Cardiac fibroblast (primary cell): ENCODE measurements at regions not wholly inside any gene's neighbourhood (a gene's known extent, or its start where the extent isn't known, plus 50 kb on each side); places are given as distances from the start of the nearest gene placed in this dataset.
"Not testable (repeated sequence)": the region's sequence is repeated elsewhere in the genome, so short reads cannot be mapped to it uniquely, and the experiment has no call there.

Experiments
- DNase-seq, 2 donors: peaks; one replicate each; pipeline versions ENCODE4 v3.0.0 to v3.0.0-alpha.2; 2010; ENCODE audit warnings: low read depth in 2 of 2
- H3K4me3 ChIP-seq, 2 donors: replicated peaks in 1 of 2; 1 replicate in 1 of 2; 2 replicates in 1 of 2; pipeline ENCODE4 v1.5.1; 2011; ENCODE audit warnings: low read depth in 2 of 2, low read length in 2 of 2, mild to moderate bottlenecking in 2 of 2, moderate library complexity in 1 of 2

- DNase-seq, H3K4me3 ChIP-seq: not testable (repeated sequence)
Observed at GRCh38 chr1:120288814-120289600, 112.7 kb upstream of the SEC22B start.

DNA sequence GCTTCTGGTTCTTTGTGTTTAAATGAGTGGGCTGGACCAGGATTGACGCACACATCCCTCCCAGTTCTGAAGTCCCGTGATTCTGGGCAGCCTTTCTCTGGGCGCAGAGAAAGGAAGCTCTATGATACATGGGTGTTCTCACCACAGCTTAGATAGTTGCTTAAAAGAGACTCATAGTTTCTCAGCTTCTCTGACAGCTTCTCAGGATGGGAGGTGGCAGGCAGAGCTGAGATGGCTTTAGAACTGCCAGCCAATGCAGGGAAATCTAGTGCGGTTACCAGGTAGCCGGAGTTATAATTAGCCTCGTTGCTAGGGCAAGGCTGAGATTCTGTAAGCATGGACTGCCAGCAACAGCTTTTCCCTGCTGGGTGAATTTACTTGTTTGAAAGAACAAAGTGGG, 111.8 kb upstream of the SEC22B start:
- not testable (repeated sequence) for H3K4me3 ChIP-seq

GRCh38 chr1:120282744-120283464, 106.6 kb upstream of the SEC22B start:
- not testable (repeated sequence) for DNase-seq, H3K4me3 ChIP-seq

More for the DNA sequence above, 111.8 kb upstream of the SEC22B start:
- DNase-seq: not testable (repeated sequence)

GRCh38 chr1:120278259-120278610, 101.9 kb upstream of the SEC22B start:
- H3K4me3 ChIP-seq, DNase-seq: not testable (repeated sequence)

DNA sequence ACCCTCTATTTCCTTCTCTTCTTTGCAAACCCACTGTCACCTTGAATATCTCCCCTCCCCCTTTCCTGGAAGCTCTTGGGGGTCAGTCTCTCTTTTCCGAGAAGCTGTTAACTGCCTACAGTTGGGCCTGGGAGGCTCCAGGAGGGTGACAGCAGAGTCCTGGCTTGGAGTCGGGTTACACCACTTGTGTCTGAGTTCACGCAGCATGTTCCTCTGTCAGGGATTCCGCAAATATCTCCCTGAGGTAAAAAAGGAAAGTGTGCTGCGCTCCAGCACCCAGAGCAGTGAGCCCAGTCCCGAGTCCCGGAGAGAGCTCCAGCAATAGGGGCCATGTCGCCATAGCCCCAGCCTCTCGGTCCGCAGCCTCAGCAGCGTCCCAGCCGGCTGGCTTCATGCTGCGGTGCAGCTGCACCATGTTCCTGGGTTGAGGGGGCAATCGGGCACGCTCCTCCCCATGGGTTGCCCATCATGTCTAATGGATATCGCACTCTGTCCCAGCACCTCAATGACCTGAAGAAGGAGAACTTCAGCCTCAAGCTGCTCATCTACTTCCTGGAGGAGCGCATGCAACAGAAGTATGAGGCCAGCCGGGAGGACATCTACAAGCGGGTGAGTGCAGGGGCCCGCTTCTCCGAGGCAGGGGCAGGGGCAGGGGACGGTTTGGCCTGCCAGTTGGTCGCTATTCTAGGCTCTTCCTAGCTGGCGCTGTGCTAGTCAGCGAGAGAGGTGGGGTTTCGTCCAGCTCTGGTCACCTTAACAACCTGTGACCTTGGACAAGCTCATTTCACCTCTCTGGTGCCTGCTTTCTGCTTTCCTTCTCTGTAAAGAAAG, 101.3 kb upstream of the SEC22B start:
- not testable (repeated sequence) for H3K4me3 ChIP-seq, DNase-seq

- not testable (repeated sequence) for DNase-seq, H3K4me3 ChIP-seq
Observed at GRCh38 chr1:120276710-120277109, 100.4 kb upstream of the SEC22B start.

DNA sequence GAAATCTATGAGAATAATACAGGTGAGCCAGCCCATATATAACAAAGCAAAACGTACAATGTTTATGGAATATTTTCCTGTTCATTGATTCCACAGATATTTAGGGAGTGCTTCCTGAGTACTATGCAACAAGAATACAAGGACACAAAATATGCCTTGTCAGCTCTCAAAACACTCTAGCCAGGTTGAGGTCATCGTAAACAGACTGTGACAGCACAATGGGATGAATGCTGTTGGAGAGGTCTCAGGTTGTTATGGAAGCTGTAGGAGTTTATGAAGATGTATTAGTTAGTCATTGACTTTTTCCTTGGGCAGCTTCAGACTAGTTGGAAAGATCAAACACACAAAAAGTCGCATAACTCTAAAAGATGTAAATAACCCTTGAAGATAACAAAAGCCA, 98.1 kb upstream of the SEC22B start:
- not testable (repeated sequence) for H3K4me3 ChIP-seq, DNase-seq

DNA sequence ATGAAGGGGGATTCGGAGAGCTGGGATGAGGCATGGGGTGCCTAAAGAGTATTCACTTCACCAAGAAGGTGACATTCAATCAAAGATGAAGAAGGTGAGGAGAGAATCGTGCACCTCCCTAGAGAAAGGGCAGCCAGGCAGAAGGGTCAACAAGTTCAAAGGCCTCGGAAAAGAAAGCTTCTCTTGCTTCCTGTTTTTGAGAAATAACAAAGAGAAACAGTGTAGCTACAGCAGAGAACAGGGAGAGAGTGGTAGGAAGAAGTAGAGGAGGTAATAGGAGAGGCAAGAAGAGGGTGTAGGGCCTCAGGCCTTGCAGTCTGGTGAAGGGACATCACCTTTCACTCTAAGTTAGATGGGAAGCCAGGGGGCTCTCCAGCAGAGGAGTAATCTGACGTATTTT, 97.0 kb upstream of the SEC22B start:
- not testable (repeated sequence) for H3K4me3 ChIP-seq, DNase-seq

GRCh38 chr1:120272242-120272641, 95.9 kb upstream of the SEC22B start:
- H3K4me3 ChIP-seq, DNase-seq: not testable (repeated sequence)

- H3K4me3 ChIP-seq, DNase-seq: not testable (repeated sequence)
Observed at GRCh38 chr1:120271561-120272221, 95.4 kb upstream of the SEC22B start.

DNA sequence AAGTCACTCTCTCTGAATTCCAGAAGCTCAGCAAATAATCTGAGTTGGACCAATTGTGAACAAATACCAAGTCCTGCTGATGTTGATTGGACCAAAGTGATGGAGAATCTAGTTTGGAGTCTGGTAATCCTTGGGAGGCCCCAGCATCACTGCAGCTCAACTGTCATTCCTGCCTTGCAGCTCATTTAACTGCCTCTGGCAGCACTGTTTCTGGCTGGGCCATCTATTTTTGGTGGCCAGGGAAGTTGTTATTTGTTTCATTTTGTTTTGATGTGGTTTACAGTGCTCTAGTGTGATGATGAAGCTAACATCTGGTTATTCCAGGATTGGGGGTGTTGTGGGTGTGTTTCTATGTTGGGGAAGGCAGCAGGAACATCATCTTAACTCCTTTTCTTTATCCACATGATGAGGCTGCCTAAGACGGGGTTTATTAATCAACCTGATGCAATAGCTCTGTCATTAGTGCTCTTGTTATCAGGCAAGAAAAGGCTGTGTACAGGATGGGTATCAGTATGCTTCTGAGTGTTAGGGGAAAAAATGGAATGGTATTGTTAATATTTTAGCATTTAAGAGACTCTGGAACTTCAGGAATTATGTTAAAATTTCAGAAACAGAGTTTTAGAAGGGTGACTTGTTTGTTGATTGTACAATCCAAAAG, 91.7 kb upstream of the SEC22B start:
- DNase-seq: not testable (repeated sequence)

GRCh38 chr1:120264564-120264963, 88.2 kb upstream of the SEC22B start:
- DNase-seq, H3K4me3 ChIP-seq: not testable (repeated sequence)

More for the DNA sequence above, 91.7 kb upstream of the SEC22B start:
- H3K4me3 ChIP-seq: not testable (repeated sequence)

DNA sequence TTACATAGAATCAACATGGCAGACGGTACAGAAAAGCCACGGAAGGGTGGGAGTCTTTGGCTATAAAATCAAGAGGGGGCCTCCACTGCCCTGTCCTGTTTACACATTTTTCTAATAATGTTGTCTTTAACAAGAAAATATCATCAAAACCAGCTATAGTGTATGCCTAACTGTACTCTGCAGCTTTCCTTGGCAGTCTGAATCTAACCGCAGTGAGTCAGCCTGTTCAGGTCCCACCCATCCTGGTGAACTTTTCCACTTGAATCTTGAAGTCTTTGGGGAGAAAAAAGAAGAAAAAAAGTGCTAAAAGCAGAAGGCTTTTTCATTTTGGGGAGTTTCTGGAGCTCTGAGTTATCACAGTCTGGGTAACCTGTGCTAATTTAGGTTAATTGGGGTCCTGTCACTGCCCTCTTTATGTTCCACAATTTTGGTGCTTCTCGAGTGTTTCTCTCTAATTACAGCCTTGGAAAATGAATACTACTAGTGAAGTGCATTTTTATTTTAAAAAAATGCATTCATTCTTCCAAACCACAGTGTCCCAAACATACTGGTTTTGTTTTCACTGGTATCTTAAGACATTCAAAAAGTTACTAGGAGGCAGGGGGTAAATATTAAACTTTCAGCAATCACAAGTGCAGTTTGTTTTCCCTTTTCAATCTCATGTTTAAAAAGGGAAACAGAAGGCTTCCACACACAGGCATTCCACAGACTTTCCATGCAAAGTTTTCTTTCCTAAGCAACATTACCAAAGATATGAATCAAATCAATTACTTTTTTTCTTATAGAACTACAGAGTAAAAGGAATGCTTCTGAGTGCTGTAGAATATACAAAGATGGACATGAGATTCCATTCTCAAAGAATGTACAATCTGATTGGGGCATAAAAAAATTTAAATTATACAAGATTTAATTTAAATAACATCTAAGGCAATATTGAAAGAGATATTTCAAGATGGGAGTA, 86.8 kb upstream of the SEC22B start:
- not testable (repeated sequence) for H3K4me3 ChIP-seq, DNase-seq

GRCh38 chr1:120257778-120258105, 81.4 kb upstream of the SEC22B start:
- H3K4me3 ChIP-seq, DNase-seq: not testable (repeated sequence)

GRCh38 chr1:120257064-120257777, 80.9 kb upstream of the SEC22B start:
- H3K4me3 ChIP-seq, DNase-seq: not testable (repeated sequence)

- H3K4me3 ChIP-seq, DNase-seq: not testable (repeated sequence)
Observed at GRCh38 chr1:120250756-120251155, 74.4 kb upstream of the SEC22B start.
